ENCODE measurements at regions not wholly inside any gene's neighbourhood (a gene's known extent, or its start where the extent isn't known, plus 50 kb on each side); places are given as distances from the start of the nearest gene placed in this dataset.
"Not testable (repeated sequence)": the region's sequence is repeated elsewhere in the genome, so short reads cannot be mapped to it uniquely, and the experiment has no call there.

GRCh38 chr2:176882045-176882444 lies 330.5 kb upstream of the HNRNPA3 start:
- TF ChIP-seq EZH2 (IDR thresholded peaks at IDR 0.05); POLR2AphosphoS5 (IDR thresholded peaks at IDR 0.05; ENCODE audit: borderline replicate concordance, low read depth, low read length): not testable (repeated sequence)
